C1 segment of cervical spinal cord (tissue), 14 donors: ENCODE measurements at regions not wholly inside any gene's neighbourhood (a gene's known extent, or its start where the extent isn't known, plus 50 kb on each side); places are given as distances from the start of the nearest gene placed in this dataset.
"Not testable (repeated sequence)": the region's sequence is repeated elsewhere in the genome, so short reads cannot be mapped to it uniquely, and the experiment has no call there.

Experiments used
- DNase-seq, 14 donors: peaks; one replicate each; lab custom pipeline; 2025; lab: John Stamatoyannopoulos, UW

GRCh38 chr2:2720806-2721205 lies 389.7 kb upstream of the MYT1L start:
- not testable (repeated sequence) for DNase-seq

DNA sequence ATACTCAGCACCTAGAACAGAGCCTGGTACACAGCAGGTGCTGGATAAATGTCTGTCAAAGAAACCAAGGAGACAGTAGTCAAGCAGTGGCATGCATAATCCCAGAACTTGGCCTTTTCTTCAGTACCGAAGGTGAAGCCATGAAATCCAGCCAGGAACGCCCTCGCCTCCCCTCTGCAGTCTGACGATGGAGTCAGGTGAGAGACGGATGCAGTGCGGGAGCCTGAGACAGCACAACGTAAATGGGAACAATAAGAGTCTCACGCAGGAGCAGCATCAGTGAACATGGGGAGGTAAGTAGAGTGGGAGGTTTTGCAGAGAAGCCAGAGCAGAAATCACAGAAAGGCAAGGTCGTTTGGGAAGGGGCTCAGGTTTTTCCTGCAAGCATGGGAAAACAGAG lies 389.3 kb upstream of the MYT1L start:
- DNase-seq: no peak

DNA sequence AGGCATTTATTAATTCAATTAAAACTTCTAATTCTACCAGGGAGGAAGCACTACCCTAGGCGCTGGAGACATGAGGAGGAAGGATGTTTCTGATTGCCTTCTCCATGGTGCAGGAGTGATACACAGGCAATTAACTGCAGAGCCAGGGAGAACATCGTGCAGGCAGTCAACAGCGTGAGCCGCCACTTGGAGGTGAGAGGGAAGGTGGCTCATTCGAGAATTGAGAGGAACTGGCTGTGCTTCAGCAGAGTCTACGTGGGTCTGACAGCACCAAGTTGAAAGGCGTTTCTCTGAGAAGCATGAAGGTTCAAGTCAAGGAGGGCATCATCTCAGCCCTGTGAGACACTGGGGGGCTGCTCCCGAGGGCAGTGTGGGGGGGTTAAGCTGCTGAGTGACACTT lies 388.7 kb upstream of the MYT1L start:
- DNase-seq: no peak

GRCh38 chr2:2719015-2719414 lies 387.9 kb upstream of the MYT1L start:
- DNase-seq: no peak

GRCh38 chr2:2717406-2717805 lies 386.3 kb upstream of the MYT1L start:
- DNase-seq: no peak

- no peak for DNase-seq
These were observed 385.7 kb upstream of the MYT1L start for GRCh38 chr2:2716771-2717170.

- no peak for DNase-seq
These were observed 384.2 kb upstream of the MYT1L start for GRCh38 chr2:2715036-2715818.

DNA sequence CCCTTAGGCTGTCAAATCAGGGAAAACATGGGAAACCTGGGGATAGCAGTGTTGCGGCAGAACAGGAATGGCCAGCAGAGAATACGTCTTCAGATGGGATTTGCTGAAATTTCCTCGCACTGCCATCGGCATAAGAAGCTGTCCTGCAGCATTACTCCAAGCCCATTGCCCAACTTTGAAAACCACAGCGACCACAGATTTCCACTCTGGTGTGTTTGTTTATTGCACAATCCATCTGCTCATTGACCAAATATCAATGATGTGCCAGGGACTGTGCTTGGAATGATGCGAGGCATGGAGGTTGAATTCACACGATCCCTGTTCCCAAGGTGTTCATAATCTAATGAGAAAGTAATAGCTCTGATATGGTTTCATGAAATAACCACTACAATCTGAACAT lies 383.3 kb upstream of the MYT1L start:
- DNase-seq: no peak

DNA sequence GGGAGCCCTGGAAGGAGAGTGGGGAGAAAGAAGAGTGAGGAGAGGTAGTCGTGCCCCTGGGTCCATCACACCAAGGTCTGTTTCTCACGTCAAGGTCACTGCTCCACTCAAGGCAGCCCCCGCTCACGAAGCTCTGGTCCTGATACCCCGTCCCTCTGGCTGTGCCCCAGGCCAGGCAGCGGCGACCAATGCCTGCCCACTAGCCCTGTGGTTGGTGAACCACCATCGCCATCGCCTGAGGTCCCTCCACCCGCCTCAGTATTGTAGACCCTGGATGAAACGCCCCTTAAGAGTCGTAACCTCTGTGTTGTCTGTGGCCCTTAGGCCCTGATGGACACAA lies 378.3 kb upstream of the MYT1L start:
- DNase-seq: no peak

DNA sequence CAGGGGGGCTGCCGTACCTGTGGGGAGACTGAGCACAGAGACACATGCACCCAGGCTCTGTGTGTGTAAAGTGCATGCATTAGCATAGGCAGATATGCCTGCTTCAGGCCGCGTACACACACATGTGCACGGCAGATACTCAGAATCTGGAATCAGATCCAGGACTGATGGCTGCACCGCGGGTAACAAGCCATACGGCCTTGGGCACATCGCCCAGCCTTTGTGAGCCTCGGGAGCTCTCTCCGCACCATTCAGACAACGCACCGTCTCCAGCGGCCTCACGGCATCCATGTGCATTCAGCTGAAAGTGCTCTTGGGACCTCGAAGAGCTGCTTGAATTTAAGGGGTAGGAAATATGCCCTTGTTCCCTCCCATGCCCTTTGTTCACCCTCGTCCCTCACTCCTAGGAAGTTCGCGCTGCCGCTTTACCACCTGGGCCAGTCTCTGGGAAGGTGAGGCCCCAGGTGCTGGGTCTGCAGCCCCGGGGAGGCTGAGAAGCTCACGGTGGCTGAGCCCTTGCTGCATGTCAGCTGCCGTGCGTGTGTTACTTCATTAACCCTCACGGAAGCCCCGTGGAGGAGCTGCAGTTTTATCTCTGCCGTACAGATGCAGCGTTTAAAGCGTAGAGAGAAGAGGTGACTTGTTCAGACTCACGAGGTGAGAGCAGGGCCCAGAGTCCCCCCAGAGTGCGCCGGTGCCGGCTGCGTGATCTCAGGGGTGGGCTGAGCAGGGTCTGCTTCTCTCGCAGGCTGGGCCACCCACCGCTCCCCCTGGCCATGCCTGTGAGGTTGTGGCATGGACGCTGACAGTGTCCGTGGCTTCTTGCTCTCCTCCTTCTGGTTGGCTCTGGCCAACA lies 377.7 kb upstream of the MYT1L start:
- peak in 1 of 14 donors; percentile 13 for DNase-seq

GRCh38 chr2:2707206-2707991 lies 376.3 kb upstream of the MYT1L start:
- DNase-seq: peak in 1 of 14 donors; percentile 3

DNA sequence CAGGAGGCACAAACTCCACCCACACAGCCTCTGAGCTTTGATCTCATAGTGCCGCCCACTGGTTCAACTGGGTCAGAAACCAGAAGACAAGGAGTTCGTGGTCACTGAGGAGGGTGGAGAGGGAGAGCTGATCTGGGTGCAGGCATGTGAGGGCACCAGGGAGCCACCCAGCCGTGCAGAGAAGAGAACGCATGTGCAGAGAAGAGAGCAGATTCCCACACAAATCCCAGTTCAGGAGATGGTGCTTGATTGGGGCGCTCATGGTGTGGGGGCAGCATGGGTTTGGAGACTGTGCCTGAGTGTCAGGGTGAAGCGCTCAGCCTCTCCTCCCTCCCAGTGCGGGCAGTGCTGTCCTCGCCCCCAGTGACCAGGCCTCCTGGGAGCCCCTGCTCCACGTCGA lies 375.2 kb upstream of the MYT1L start:
- DNase-seq: no peak

DNA sequence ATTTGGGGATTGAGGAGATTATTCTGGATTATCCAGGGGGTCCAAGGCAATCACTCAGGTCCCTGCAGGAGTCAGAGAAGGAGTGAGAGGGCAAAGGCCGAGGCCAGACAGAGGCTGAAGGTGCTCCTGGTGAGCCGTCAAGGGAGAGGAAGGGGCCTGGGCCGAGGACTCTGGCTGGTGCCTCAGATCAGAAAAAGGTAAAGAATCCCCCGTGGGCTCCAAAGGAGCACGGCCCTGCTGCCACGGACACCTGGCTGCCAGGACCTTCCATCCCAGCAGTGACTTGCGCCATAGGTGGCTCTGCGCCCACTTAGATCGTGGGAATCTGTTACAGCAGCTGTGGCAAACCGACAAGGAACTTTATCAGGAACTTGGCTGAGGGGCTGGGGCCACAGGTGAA lies 374.8 kb upstream of the MYT1L start:
- DNase-seq: no peak

DNA sequence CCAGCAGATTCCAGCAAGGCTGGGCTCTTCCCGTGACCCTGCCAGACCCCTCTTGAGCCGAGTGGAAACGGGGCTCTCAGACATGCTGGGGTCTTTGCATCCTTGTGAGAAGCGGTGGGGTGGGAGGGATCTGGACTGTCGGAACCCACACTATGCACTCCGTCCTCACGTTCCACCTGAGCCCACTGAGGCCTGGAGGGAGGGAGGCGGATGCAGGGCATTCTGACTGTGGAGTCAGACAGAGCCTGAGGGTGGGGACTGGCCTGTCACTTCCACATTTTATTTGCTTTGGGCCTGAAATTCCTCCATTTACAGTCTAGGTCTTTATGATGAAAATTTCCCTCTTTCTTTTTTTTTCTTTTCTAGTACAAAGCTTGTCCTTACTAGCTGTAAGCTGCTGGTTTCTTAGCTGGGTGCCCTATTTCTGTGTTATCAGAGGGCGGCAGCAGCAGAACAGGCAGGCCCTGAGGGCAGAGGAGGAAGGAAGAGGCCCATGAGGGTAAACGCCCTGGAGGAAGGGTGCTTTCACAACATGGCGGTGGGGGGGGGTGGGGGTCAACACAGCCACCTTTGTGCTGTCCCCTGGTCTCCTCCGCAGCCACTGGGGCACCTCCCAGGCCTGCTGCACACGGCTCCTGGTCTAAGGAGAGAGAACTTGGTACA lies 373.5 kb upstream of the MYT1L start:
- no peak for DNase-seq

DNA sequence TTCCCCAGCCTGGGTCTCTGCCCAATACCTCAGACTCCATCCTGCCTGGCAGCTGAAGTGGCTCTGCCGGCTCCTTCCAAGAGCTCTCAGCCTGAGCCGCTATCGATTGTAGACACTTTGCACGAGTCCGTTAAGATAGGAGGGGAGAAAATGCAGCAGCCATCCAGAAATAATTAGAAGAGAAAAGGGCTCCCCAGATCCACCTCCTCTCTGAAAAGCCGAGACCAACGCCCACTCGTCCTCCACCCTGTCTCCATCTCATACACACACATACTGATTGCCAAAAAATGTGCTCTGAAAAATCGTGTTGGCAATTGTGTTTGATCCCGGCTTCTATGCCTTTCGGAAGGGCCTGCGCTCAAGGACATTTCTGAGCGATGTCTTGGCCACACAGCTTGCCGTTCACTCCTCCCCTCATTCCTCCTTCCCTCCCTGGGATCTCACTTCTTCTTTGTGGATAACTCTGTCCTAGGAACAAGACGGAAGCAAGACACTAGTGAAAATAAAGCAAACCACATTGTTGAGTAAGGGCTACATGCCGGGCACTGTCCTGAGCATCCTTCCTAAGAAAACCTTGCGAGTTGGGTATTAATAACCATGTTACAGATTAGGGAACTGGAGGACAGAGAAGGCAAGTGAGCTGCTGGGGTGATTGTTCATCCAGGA lies 372.8 kb upstream of the MYT1L start:
- DNase-seq: no peak

DNA sequence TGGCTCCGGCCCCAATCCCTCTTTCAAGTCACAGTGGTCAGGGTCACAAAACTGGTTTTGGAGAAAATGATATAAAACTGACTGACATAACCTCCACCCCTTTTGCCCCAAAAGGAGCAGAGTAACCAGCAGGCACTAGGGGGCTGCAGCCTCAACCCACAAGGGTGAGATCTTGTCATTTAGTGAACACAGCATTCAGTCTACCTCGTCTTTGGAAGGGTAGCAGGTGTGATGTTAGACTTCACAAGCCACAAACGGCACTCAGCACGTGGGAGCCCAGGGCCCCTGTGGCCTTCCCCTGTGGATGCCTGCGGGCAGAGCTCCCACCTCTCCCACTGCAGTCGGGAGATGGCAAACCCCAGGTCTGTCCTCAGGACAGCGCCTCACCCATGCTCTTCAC lies 372.1 kb upstream of the MYT1L start:
- no peak for DNase-seq

DNA sequence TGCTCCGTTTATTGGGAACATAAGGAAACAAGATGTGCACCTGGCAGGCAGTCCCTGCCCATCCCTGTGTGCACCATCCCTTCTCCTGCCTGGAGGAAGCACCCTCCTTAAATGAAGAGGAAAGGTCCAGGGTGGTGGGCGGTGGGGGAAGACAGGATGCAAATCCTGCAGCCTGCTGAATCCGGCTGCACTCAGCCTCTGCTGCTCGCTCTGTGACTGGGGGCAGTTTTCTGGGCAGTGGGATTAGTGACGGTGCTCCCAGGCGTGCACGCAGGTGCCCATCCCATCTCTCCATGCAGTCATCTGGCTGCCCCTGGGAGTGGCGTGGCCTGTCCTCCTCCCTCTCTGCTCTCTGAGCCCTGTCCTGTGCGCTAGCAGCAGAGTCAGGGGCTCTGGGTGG lies 371.3 kb upstream of the MYT1L start:
- DNase-seq: no peak

DNA sequence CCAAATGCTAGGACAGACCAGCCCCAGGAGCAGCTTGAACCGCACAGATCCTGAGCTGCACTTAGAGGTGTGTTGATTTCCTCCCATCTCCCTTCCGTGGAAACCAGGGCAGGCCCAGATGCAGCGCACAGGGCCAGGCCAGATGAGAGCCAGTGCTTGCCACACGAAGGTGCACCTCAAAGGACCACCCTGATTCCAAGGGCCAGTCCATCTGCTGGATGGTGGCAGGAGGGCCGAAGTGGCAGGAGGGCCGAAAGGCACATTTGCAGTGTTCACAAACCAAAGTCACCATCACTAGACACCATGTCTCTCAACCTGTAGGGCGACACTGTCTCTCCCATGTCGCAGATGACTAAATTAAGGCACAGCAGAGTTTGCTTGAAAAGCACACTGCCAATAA lies 370.7 kb upstream of the MYT1L start:
- no peak for DNase-seq

- no peak for DNase-seq
These were observed 370.2 kb upstream of the MYT1L start for GRCh38 chr2:2701176-2701781.

GRCh38 chr2:2699121-2699505 lies 368.0 kb upstream of the MYT1L start:
- DNase-seq: no peak
